NOMO-1 (cell line): ENCODE measurements at regions not wholly inside any gene's neighbourhood (a gene's known extent, or its start where the extent isn't known, plus 50 kb on each side); places are given as distances from the start of the nearest gene placed in this dataset.

ENCODE experiments used
- DNase-seq, 2 experiments: peaks; one replicate each; lab custom pipeline; 2025; ENCODE audit not compliant: unreplicated experiment in 2 of 2; lab: John Stamatoyannopoulos, UW

DNA sequence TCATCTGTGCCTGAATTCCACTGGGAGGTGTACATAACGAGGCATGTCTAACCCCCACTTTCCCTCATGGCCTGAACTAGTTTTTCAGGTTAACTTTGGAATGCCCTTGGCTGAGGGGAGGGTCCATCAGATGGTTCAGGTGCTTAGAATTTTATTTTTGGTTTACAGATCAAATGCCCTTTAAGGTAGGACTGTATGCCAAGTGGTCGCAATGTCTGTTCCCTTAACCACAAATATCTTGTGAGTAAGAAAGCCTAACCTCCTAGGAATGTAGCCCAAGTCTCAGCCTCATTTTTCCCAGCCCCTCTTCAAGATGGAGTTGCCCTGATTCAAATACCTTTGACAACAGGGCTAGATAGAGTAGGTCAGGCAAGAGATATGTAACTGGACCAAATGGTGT lies 78.4 kb downstream of the RNASET2 start:
- no peak for DNase-seq

DNA sequence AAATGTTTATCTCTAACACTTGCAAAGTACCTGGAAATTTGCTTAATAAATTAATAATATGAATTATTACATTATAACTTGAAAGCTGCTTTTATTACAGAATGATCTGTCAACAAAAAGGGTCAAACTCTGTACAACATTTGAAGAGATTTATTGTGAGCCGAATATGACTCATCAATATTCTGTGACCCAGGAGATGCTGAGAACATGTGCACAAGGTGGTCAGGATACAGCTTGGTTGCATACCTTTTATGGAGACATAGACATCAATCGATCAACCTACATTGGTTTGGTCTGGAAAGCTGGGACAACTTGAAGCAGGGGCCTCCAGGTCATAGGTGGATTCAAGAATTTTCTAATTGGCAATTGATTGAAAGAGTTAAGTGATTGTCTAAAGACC lies 79.0 kb downstream of the RNASET2 start:
- no peak for DNase-seq

DNA sequence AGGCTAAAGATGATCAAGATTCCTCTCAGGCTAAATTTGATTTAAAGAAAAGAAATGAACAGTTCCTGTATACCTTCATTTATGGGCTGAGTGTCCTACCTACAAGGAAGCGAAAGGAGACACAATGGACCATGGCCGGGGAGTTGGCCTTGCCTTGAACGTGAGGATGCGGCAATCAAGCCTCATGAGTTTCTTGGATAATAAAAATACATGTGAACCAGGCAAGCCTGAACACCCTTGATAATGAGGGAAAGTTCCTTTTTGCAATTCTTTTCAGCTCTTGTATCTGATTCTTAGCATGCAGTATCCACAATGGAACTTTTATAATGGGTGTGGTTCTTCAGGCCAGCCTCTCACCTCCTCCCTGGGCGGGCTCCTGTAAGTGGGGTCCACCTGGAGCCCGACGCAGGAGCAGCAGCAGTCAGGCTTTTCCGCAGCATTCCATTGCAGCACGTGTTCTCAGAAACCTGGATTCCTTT lies 83.8 kb downstream of the RNASET2 start:
- no peak for DNase-seq

DNA sequence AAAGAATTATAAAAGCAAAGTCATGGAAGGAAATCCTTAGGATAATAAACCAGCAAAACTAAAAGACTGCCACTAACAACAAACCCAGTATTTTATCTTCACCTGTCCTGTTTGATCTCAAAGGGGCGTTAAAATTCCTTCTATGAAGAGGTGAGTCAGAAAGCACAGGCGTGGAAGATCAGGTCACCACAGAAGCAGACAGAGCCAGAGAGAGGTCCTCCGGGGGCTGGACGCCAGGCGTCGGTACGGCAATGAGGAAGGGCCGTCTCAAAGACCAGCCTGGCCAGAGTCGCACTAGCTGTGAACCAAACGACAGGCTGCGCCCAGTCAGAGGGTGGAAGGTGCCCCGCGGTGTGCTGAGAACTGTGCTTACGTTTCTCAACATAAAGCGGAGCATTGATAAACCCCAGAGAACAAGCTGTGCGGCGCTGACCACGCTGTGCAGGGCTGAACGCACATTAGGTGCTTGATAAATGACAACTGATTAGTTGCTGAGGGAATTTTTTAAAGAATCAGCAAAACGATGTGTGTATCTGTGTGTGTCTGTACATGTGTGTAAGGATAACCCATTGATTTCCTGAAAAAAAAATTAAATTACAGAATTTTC lies 85.6 kb downstream of the RNASET2 start:
- no peak for DNase-seq

DNA sequence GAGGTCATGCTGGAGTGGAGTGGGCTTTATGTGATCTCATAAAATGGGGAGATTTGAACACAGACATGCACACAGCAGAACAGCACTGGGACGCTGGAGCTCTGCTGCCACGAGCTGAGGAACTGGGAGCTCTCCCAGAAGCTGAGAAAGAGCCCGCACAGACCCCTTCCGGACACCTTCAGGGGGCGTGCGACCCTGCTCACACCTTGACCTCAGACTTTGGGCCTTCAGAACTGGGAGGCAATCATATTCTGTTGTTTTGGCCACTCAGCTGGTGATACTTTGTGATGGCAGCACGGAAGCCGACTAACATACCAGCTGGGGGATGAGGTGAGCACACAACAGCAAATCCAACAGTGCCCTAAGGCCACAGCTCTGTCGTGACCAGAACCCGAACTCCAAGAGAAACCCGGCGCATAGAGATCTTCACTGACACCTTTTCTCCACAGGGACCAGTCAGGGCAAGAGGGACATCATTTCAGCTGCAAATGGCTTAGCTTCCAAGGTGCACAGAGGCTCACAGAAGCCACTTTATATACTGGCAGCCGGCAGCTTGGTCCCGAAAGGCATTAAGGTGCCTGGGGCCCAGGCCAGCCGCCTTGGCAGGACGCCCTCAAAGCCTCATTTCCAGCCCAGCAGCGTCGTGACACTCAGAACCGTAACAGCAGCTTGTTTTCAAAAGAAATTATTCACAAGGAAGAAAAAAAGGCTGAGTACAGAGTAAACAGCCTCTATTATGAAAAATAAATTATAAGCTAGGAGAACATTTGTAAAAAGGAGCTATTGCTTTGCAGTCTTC lies 89.3 kb downstream of the RNASET2 start:
- DNase-seq, result no peak

DNA sequence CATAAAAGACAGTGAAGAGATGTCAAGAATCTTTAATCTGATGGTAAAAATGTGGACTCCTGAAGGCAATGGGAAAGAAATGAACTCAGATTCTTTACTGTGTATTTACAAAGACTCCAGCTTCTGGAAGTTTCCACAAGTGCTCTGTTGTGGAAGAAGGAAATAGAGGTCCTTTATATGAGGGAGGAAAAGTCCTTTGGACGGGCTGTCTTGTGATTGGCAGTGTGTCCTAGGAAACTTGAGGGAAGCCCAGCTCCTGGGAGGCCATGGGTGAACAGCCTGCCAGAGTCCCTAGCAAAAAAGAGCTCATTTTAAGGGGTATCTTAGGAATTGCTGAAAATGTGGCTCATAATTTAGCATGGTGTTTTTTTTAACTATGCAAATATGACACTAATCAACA lies 92.0 kb downstream of the RNASET2 start:
- no peak for DNase-seq

DNA sequence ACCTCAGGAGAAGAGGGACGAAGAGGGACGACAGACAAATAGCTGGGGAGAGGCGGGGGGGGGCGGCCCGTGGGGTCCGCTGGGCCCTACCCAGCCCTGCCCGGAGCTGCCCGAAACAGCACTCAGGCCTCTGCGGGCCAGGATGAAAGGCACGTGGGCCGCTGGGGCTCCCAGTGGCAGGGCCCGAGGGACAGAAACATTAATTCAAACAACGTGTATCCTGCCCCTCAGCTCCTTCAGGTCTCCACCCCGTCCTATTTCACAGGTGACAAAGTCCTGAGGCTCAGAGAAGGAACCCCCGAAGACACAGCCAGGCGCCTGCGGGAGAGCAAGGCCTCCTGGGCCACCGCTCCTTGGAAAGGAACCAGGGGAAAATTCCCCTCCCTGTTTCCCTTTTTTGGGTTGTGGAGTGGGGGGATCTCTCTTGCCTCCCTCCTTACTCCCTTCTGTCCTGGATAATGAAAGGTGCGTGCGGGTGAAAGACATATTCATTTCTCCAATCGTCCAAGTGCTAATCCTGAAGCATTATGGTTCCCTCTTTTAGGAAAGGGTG lies 93.3 kb downstream of the RNASET2 start:
- DNase-seq, result no peak

DNA sequence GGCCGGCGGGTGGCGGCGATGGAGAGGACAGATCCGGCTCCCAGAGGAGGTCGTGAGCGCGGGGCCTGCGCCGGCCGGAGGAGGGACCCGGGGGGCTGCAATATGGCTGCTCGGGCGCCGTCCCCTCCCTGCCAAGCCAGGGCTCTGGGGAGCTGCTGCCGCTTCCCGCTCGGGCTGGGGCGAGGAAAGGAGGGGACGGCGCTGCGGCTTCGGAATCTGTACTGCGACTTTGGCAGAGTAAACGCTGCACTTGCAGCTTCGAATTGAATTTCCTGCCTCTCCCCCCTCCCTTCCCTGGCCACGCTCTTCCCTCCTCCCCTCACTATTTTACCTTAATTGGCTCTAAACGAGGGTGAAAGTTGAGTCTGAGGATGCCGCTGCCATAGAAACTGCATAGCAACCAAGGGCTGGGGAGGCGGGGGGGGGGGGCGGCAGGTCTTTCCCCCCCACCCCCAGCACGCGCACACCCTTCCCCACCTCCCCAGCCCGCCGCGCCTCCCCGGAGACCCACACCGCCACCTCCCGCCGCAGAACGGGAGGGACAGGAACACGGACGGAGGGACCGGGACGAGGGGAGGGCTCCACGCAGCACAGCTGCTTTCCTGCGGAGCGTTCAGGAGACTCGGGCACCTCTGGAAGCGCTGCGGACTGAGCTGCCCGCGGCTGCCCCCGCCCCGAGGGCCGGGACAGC lies 93.9 kb downstream of the RNASET2 start:
- DNase-seq, result no peak

DNA sequence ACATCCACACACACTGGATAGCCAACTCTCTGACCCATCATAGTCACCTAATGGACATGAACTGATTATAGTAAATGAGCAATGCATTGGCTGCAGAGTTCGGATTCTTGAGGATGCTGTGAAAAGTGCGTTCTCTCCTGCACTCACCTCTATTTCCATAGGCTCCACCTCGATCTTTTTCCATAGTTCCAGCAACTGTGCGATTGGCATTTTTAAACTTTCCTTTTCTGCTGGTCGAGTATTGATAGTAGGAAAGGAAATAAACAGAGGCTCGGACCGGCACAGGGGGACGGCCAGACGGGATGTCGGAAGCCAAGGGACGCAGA lies 94.4 kb downstream of the RNASET2 start:
- no peak for DNase-seq

DNA sequence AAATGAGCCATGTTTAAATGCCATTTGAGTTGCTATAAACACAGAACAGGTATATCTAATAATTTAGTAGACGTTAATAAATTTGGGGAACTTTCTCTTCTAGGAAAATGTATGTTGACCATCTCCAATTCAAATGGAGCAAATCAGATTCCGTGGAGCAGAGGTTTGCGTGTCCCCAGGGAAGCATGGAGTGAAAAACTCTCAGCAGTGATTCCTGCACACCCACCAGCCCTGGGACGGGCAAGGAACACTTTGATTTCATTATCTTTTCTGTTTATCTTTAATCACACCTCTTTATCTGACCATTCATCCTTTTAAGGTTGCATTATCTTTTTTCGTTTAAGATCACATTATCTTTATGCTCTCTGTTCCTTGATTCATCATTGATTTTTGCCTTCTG lies 95.0 kb downstream of the RNASET2 start:
- DNase-seq, result no peak

DNA sequence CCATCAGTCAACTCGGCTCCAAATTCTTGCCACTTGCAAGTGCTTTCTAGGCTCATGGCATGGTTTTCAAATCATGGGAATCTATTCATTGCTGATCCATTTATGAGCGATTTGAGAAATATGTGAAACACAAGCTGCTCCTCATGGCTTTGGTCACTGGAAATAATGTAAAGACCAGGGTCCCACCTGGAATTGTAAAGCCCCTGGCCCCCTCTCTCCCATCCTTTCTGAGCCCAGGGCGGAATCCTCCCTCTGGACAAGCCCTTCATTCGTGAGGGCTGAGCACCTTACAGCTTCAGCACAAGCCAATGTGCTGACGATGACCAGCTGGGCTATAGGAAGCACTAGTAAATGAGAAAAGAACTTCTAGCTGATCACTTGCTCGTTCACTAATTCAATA lies 96.0 kb downstream of the RNASET2 start:
- DNase-seq, result no peak

DNA sequence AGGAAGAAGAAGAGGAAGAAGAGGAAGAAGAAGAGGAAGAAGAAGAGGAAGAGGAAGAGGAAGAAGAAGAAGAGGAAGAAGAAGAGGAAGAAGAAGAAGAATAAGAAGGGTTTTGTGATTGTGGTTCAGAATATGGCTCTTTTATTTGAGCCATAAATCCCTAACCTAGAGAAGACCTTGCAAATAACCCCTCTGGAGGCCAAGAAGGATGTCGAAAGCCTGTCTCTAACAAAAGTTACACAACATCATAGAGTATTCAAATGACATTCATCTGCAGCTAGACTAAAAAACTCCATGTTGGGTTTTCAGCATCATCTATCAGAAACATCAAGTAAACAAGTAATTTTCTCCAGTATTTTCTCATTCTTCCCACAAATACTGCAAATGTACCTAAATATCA lies 100.9 kb downstream of the RNASET2 start:
- peak; percentile 24 to 57 for DNase-seq

DNA sequence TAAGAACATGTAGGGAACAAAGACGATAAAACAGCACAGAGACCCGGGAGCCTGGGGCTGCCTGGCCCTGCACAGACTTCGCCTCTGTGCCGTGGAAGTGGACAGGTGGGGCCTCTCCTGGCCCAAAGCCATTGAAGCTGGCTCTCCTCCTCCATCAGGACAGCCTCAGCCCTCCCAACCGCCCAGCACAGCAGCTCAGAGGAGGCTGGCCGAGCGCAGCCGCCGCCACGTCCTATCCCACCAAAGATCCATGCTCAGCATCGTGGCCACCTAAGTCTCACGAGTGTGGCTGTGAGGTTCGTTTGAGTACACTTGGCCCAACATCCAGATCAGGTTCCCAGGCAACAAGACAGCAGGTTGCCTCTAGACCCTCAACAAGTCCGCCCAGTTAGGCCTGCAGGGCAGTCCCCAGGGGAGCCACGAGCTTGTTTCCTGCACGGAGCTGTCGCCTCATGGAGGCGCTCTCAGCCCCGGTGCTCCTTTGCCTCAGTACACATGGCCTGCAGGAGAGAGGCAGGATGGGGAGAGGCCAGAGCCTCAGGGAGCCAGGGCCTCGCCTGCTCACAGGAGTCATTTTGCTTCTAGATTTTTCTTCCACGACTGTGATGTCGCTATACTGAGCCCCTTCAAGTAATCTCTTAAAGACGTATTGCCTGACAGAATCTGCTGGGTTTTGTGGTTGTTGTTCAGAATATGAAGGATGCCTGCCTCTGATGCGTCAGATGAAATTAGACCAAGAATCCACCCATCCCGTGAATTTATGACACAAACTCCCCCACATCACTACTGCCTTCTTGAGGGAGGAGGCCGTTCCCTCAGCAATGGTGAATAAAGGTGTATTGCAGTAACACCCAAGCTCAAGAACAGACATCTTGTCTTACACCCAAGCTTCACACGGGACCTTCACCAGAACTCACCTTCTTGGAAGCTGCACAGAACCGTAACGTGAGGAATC lies 102.7 kb downstream of the RNASET2 start:
- DNase-seq, result no peak

DNA sequence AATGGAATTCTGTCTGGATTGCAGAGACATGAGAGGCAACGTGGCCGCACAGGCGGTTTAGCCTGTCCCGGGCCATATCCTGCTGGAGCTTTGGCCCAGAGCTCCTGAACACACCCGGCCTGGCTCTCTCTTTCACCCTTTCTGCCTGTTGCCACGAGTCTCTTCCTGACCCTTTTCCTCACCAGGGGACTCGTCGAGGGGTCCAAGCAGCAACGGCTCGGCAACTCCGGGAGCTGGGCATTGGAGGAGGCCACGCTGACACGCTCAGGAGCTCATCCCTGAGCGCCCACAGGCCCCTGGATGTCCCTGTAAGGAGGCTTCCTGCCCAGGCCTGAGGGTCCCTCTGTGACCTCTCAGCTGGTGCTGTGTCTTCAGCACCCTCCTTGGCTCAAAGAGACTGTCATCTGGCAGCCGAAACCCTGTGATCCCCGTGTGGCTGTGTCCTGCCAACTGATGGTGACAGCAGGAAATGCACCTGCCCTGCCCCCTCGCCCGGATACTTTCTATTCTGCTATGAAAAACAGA lies 103.8 kb downstream of the RNASET2 start:
- no peak for DNase-seq

DNA sequence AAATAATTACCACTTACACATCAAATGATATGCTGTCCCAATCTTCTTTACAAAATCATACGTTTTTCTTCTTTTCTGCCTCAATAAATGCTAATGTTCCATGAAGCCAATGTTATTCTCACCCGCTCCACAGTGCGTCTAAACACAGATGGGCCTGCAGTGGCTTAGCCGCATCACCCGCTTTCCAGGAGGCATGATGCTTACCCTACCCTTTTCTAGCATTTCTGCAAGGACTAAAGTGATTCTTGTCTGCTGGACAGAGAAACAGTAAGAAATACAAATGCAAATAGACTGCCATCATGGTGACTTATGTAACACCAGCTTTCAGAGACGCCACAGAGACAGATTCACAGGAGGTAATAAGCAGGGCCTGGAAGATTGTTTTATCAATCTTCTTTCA lies 104.4 kb downstream of the RNASET2 start:
- no peak for DNase-seq

DNA sequence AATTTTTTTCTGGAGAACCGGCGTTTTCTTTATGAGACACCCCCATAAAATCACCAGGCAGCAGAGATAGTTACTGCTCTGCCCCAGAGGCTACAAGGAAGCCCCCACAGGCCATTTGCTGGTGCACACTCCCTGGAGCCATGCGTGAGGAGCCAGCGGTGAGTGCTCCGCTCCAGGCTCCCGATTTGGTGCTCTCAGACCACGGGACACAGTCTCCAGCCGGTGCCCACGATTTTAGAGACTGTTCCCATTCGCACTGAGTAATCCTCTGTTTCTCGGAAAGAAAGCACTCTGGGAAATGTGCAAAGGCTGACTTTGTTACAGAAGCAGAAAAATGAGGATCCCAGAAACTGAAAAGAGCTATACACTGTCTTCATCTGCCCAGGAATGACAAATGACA lies 104.9 kb downstream of the RNASET2 start:
- no peak for DNase-seq

DNA sequence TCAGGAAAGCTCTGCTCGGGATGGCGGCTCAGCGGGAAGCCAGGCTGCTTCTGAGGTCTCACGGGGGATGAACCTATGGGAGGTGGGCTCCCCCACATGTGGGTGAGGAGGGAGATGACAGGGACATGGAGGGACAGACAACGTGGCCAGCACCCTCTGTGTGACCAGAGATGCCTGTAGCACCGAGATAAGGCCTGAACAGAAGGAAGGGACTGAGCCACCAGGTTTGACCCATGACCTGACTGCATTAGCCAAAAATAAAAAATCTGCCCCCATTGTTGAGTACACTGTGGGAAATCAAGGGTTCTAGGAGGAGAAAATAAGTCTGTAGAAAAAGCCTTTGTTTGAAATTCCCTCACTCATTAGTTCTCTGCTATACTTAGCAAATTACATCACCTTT lies 105.7 kb downstream of the RNASET2 start:
- DNase-seq, result no peak

DNA sequence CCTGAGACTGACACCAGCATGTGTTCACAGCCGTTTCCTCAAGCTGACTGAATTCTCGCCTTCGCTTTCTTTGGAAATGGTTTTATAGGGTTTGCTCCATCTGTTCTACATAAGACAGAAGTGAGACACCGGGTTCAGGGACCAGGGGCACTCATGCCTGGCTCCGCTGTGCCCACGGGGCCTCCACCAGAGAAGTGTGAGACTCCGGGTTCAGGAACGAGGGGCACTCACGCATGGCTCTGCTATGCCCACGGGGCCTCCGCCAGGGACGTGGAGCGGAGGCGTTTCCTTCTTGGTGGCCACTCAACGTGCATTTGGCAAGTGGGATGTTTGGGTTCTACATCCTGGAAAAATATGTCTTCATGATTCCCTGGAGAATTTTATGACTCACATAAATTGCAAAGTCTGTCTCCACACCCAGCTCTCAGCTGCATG lies 106.6 kb downstream of the RNASET2 start:
- no peak for DNase-seq

DNA sequence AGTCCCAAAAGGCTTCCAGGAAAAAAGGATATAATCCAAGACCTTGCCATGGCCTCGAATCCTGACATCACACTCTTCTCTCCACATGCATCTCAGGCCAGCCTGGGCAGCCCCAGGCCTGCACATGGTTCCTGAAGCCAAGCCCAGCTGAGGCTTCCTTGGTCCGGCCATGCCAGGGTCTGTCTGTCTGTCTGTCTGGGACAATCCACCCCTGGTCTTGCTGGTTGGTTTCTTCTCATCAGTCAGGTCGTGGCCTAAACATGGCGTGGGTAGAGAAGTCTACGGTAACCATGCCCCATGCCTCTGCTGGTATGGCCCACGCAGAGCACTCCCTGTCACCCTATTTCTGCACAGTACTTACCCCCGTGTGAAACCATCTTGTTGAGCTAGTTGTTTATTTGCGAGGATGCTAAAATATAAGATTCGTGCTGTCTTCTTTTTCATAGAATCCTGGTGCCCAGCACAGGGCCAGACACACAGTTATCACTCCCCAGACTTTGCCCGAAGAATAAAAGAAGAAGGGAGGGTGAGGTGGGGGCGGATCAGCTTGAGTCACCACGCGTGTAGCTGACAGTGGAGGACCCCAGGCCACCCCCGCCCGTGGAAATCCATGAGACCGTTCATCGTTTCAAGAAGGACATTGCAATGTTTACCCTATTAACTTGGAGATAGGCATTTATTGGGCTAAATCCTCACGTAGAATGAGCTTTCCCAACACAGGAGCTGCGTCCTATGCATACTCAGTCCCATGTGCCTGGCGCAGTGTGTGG lies 107.2 kb downstream of the RNASET2 start:
- DNase-seq, result no peak
